AG04450 (cell line): ENCODE measurements at regions not wholly inside any gene's neighbourhood (a gene's known extent, or its start where the extent isn't known, plus 50 kb on each side); places are given as distances from the start of the nearest gene placed in this dataset.

ENCODE experiments used
- CTCF ChIA-PET: fragments of 300-600, 350-600 bp; formaldehyde crosslinking; extraction: SDS; loops from one replicate; lab custom pipeline; 2022; ENCODE audit warnings: antibody characterized with exemption, inconsistent platforms; lab: Charles Lee
- POLR2A ChIA-PET: fragments of 350-600 bp; formaldehyde crosslinking; extraction: SDS; loops from one replicate; lab custom pipeline; 2021; ENCODE audit warnings: antibody characterized with exemption, inconsistent platforms; lab: Yijun Ruan, JAX
- DNase-seq: peaks from one replicate; pipeline ENCODE4 v3.0.0-alpha.2; 2011; ENCODE audit warnings: low read depth, low spot score
- H3K27ac ChIP-seq: one replicate; pipeline ENCODE4 v1.5.1; 2012; ENCODE audit warnings: low read depth, low read length, control low read depth
- H3K27me3 ChIP-seq: one replicate; pipeline ENCODE4 v1.6.0; 2012; ENCODE audit warnings: low read length; ENCODE audit not compliant: control insufficient read depth, insufficient read depth
- H3K4me3 ChIP-seq: 2 replicates; pipeline ENCODE4 v1.5.1; 2011; ENCODE audit warnings: mild to moderate bottlenecking, low read depth, low read length, control low read depth
- H3K9me3 ChIP-seq: 2 replicates; pipeline ENCODE4 v1.5.1; 2012; ENCODE audit warnings: low read length; ENCODE audit not compliant: control insufficient read depth, insufficient read depth
- TF ChIP-seq, protein P1 (sequence below): IDR thresholded peaks from 2 replicates; pipeline ENCODE4 v1.5.1; 2011; ENCODE audit warnings: low read depth, low read length, control low read depth, inconsistent platforms

DNA sequence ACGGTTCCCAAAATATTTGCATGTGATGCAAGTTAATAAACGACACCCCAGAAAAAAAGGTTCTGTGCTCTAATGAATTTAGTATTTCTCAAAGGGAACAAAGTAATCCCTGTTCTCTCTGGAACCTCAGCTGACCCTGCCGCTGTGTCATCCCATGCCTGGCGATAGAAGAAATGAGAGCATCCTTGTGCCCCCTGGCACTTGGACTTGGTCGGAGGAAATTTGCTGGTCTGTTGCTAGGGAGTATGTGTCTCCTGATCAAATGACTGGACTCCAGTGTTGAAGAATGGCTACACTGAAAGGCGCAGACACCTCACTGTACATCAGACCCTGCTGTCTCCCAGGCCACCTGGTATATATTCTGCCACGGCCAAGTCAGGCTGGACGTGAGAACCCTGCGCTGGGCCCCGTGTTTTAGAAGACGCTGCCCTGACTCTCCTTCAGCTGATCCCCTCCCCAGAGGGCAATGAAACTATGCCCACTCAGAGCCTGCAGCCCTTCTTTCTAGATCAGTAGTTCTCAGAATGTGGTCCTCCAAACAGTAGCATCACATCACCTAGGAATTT lies 67.2 kb downstream of the THNSL1 start:
- Histone ChIP-seq H3K27me3 (no peaks in the 10 kb centered on the region), H3K9me3 (no peaks in the 10 kb centered on the region), H3K27ac (no peak overlapping the region), H3K4me3 (no peak overlapping the region)
- CTCF ChIA-PET: no interaction called here
- DNase-seq: no peak
- POLR2A ChIA-PET: no interaction called here
- TF ChIP-seq, protein P1, sequence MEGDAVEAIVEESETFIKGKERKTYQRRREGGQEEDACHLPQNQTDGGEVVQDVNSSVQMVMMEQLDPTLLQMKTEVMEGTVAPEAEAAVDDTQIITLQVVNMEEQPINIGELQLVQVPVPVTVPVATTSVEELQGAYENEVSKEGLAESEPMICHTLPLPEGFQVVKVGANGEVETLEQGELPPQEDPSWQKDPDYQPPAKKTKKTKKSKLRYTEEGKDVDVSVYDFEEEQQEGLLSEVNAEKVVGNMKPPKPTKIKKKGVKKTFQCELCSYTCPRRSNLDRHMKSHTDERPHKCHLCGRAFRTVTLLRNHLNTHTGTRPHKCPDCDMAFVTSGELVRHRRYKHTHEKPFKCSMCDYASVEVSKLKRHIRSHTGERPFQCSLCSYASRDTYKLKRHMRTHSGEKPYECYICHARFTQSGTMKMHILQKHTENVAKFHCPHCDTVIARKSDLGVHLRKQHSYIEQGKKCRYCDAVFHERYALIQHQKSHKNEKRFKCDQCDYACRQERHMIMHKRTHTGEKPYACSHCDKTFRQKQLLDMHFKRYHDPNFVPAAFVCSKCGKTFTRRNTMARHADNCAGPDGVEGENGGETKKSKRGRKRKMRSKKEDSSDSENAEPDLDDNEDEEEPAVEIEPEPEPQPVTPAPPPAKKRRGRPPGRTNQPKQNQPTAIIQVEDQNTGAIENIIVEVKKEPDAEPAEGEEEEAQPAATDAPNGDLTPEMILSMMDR: no peak

DNA sequence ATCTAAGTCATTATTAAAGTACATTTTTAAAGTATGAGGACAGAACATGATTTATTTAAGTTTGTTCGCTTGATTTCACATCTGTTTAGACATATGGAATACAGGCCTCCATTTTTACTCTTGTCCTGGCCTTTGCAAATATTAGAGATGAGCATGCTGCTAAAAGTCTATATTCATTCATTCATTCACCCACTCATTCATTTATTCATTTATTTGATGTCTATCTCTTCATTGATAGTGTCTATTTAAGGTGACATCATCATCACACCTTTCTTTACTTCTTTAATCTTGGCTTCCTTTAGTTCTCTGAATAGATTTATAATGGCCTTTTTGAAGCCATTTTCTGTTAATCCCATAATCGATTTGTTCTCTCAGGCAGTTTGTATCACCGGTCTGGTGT lies 68.0 kb downstream of the THNSL1 start:
- Histone ChIP-seq H3K27me3 (no peaks in the 10 kb centered on the region), H3K4me3 (no peak overlapping the region), H3K9me3 (no peaks in the 10 kb centered on the region), H3K27ac (no peak overlapping the region)
- DNase-seq: no peak
- TF ChIP-seq, protein P1: no peak
- ChIA-PET CTCF (no interaction called here), POLR2A (no interaction called here)

DNA sequence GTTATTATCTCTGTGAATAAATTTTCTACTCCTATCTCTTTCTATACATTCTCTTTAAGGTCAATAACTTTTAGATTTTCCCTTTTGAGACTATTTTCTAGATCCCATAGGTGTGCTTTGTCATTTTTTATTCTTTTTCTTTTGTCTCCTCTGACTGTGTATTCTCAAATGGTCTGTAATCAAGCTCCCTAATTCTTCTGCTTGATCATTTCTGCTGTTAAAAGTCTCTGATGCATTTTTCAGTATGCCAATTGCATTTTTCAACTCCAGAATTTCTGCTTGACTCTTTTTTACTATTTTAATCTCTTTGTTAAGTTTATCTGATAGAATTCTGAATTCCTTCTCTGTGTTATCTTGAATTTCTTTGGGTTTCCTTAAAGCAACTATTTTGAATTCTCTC lies 78.2 kb downstream of the THNSL1 start:
- TF ChIP-seq, protein P1: no peak
- no peaks in the 10 kb centered on the region for H3K9me3 ChIP-seq
- DNase-seq: no peak
- H3K27me3 ChIP-seq: no peaks in the 10 kb centered on the region
- H3K4me3 ChIP-seq: no peak overlapping the region
- no peak overlapping the region for H3K27ac ChIP-seq
- ChIA-PET POLR2A (no interaction called here), CTCF (interaction anchor here (1.0 kb wide), 1 partner anchor 13 kb away, joined by 3 read pairs; no protein-coding TSS in a partner anchor)

DNA sequence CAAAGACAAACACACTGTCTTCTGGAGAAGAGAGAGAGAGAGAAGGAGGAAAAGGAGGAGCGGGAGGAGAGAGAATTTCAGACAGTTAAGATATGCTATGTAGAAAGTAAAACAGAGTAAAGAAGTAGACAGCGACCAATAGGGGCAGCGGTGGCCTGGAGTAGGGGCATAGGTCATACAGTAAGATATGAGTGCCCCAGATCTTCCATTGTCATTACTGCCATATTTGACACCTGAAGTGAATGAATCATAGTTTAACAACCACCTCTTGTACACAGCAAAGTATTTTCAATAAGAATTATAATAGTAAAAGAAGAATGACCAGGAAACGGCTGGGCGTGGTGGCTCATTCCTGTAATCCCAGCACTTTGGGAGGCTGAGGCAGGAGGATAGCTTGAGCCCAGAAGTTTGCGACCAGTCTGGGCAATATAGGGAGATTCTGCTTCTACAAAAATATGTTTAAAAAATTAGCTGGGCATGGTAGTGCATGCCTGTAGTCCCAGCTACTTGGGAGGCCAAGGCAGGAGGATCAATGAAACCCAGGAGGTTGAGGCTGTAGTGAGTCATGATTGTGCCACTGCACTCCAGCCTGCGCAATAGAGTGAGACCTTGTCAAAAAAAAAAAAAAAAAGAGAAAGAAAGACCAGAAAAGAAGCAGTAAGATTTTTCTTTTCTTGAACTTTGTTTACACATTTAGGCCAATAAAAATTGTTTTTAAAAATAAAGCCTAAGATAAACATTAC lies 77.0 kb upstream of the GPR158 start:
- ChIA-PET POLR2A (no interaction called here), CTCF (no interaction called here)
- H3K27me3 ChIP-seq: no peaks in the 10 kb centered on the region
- no peak overlapping the region for H3K4me3 ChIP-seq
- no peaks in the 10 kb centered on the region for H3K9me3 ChIP-seq
- TF ChIP-seq, protein P1: no peak
- H3K27ac ChIP-seq: no peak overlapping the region
- DNase-seq: no peak

DNA sequence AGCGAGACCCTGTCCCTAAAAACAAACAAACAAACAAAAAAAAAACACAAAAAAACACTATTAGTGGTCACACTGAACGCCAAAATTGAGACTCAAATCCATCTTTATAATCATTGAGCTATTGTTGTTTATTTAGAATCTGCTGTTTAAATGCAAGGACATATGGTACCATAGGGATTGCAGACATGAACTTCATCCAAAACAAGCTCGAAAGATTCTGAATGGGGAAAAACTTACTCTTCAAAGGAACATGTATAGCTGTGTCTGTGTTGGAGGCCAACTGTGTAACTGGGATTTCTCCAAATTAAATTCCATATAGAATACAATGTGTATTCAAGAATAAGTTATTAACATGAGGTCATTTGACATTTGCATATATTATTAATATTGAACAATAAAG lies 74.7 kb upstream of the GPR158 start:
- TF ChIP-seq, protein P1: no peak
- no peaks in the 10 kb centered on the region for H3K27me3 ChIP-seq
- no peak overlapping the region for H3K27ac ChIP-seq
- POLR2A ChIA-PET: no interaction called here
- H3K9me3 ChIP-seq: no peaks in the 10 kb centered on the region
- DNase-seq: no peak
- H3K4me3 ChIP-seq: no peak overlapping the region
- CTCF ChIA-PET: interaction anchor here (1.0 to 1.2 kb wide), 3 partner anchors 14 to 127 kb away, joined by 4 read pairs; no protein-coding TSS in a partner anchor
